NT2/D1 (cell line): ENCODE measurements at regions not wholly inside any gene's neighbourhood (a gene's known extent, or its start where the extent isn't known, plus 50 kb on each side); places are given as distances from the start of the nearest gene placed in this dataset.
"Not testable (repeated sequence)": the region's sequence is repeated elsewhere in the genome, so short reads cannot be mapped to it uniquely, and the experiment has no call there.

ENCODE experiments used
- DNase-seq: peaks from one replicate; pipeline ENCODE4 v3.0.0-alpha.2; 2011; ENCODE audit warnings: low read depth, low spot score
- H3K27me3 ChIP-seq: 2 replicates; pipeline ENCODE4 v1.6.0; 2011; ENCODE audit warnings: mild to moderate bottlenecking; ENCODE audit not compliant: insufficient read length, insufficient read depth
- H3K36me3 ChIP-seq: 2 replicates; pipeline ENCODE4 v1.6.1; 2011; ENCODE audit warnings: mild to moderate bottlenecking, low read length, mixed read lengths; ENCODE audit not compliant: insufficient read depth, insufficient read length
- H3K4me1 ChIP-seq: 2 replicates; pipeline ENCODE4 v1.5.1; 2011; ENCODE audit not compliant: insufficient read depth, insufficient read length
- H3K4me3 ChIP-seq: 2 replicates; pipeline ENCODE4 v1.5.1; 2011; ENCODE audit warnings: low read depth; ENCODE audit not compliant: insufficient read length
- H3K9ac ChIP-seq: 2 replicates; pipeline ENCODE4 v1.6.0; 2011; ENCODE audit warnings: low read depth; ENCODE audit not compliant: insufficient read length
- H3K9me3 ChIP-seq: 2 replicates; pipeline ENCODE4 v1.5.1; 2011; ENCODE audit warnings: mild to moderate bottlenecking, low read length; ENCODE audit not compliant: insufficient read depth
- SUZ12 ChIP-seq: IDR thresholded peaks from 2 replicates; pipeline ENCODE4 v1.6.1; 2011; ENCODE audit not compliant: insufficient read length, insufficient read depth; ENCODE audit errors: extremely low read depth
- YY1 ChIP-seq: IDR thresholded peaks from 2 replicates; pipeline ENCODE4 v1.6.1; 2011; ENCODE audit not compliant: insufficient read length, insufficient read depth
- ZNF274 ChIP-seq: IDR thresholded peaks from 2 replicates; pipeline ENCODE4 v1.6.1; 2011; ENCODE audit warnings: mild to moderate bottlenecking, low read depth, low read length

GRCh38 chr13:86907156-86907555 is 764.0 kb upstream of the SLITRK5 start:
- Histone ChIP-seq H3K9me3 (no peaks in the 10 kb centered on the region), H3K9ac (no peak overlapping the region), H3K4me3 (no peak overlapping the region), H3K36me3 (no peaks in the 10 kb centered on the region), H3K4me1 (no peaks in the 10 kb centered on the region), H3K27me3 (no peaks in the 10 kb centered on the region)
- DNase-seq, result no peak
- TF ChIP-seq YY1 (no peak), ZNF274 (no peak), SUZ12 (no peak)

GRCh38 chr13:86909318-86909717 is 761.9 kb upstream of the SLITRK5 start:
- no peaks in the 10 kb centered on the region for H3K9me3 ChIP-seq
- no peak for DNase-seq
- H3K27me3 ChIP-seq, result no peaks in the 10 kb centered on the region
- TF ChIP-seq ZNF274, result no peak
- TF ChIP-seq SUZ12, result no peak
- TF ChIP-seq YY1, result no peak
- H3K9ac ChIP-seq, result no peak overlapping the region
- H3K4me3 ChIP-seq, result no peak overlapping the region
- H3K36me3 ChIP-seq, result no peaks in the 10 kb centered on the region
- no peaks in the 10 kb centered on the region for H3K4me1 ChIP-seq

DNA sequence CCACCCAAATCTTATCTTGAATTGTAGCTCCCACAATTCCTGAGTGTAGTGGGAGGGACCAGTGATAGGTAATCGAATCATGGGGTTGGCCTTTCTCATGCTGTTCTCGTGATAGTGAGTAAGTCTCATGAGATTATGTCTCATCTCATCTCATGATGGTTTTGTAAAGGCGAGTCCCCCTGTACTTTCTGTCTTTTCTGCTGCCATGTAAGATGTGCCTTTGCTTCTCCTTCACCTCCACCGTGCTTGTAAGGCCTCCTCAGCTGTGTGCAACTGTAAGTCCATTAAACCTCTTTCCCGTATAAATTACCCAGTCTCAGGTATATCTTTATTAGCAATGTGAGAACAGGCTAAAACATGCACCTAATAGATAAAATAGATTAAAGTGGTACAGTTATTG is 756.4 kb upstream of the SLITRK5 start:
- H3K4me3 ChIP-seq, result no peak overlapping the region
- H3K9me3 ChIP-seq, result no peaks in the 10 kb centered on the region
- TF ChIP-seq SUZ12 (no peak), ZNF274 (no peak), YY1 (no peak)
- H3K36me3 ChIP-seq, result no peaks in the 10 kb centered on the region
- H3K9ac ChIP-seq, result no peak overlapping the region
- H3K4me1 ChIP-seq, result no peaks in the 10 kb centered on the region
- DNase-seq, result no peak
- H3K27me3 ChIP-seq, result no peaks in the 10 kb centered on the region

DNA sequence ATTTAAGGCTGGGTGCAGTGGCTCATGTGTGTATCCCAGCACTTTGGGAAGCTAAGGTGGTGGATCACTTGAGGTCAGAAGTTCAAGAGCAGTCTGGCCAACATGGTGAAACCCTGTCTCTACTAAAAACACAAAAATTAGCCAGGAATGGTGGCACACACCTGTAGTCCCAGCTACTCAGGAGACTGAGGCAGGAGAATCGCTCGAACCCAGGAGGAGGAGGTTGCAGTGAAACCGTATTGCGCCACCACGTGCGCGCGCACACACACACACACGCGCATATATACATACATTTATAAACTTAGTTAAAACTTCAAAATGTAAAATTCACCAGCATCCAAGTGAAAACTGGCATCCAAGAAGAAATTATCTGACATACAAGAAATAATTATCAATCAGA is 753.7 kb upstream of the SLITRK5 start:
- DNase-seq, H3K27me3 ChIP-seq, H3K4me3 ChIP-seq, H3K36me3 ChIP-seq, H3K4me1 ChIP-seq, H3K9ac ChIP-seq, H3K9me3 ChIP-seq: not testable (repeated sequence)

DNA sequence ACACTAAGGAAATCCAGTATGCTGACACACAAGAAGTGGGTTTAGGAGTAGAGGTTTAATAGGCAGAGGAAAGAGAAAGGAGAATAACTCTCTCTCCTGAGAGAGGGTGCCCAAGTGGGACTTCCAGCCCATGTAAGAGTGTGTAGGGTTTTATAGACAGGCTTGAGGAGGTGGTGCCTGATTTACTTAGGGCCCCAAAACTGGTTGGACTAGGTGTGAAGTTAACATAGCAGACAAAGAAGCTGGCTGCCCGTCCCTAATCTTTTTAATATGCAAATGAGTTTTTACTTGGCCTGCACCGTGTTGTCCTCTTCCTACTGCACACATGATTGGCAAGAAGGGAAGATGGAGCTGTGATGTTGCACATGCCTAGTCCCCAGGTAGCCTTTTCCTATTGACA is 752.5 kb upstream of the SLITRK5 start:
- Histone ChIP-seq H3K36me3 (no peaks in the 10 kb centered on the region), H3K9ac (no peak overlapping the region), H3K27me3 (no peaks in the 10 kb centered on the region), H3K4me3 (no peak overlapping the region), H3K4me1 (no peaks in the 10 kb centered on the region), H3K9me3 (no peaks in the 10 kb centered on the region)
- no peak for TF ChIP-seq ZNF274
- TF ChIP-seq SUZ12, result no peak
- TF ChIP-seq YY1, result no peak
- no peak for DNase-seq

GRCh38 chr13:86920961-86921360 is 750.2 kb upstream of the SLITRK5 start:
- no peak overlapping the region for H3K9ac ChIP-seq

GRCh38 chr13:86922936-86923335 is 748.2 kb upstream of the SLITRK5 start:
- Histone ChIP-seq H3K27me3 (no peaks in the 10 kb centered on the region), H3K9me3 (no peaks in the 10 kb centered on the region), H3K4me1 (no peaks in the 10 kb centered on the region), H3K36me3 (no peaks in the 10 kb centered on the region), H3K4me3 (no peak overlapping the region), H3K9ac (no peak overlapping the region)
- TF ChIP-seq YY1 (no peak), SUZ12 (no peak), ZNF274 (no peak)
- DNase-seq, result no peak

More at GRCh38 chr13:86920961-86921360, 750.2 kb upstream of the SLITRK5 start:
- Histone ChIP-seq H3K4me1 (no peaks in the 10 kb centered on the region), H3K4me3 (no peak overlapping the region), H3K9me3 (no peaks in the 10 kb centered on the region), H3K36me3 (no peaks in the 10 kb centered on the region), H3K27me3 (no peaks in the 10 kb centered on the region)
- no peak for DNase-seq
- TF ChIP-seq ZNF274 (no peak), SUZ12 (no peak), YY1 (no peak)

- not testable (repeated sequence) for H3K27me3 ChIP-seq, H3K36me3 ChIP-seq, DNase-seq, H3K9me3 ChIP-seq, H3K9ac ChIP-seq, H3K4me3 ChIP-seq, H3K4me1 ChIP-seq
These were observed 744.3 kb upstream of the SLITRK5 start for GRCh38 chr13:86926916-86927315.
